Thyroid gland (tissue), 4 donors: ENCODE measurements at regions not wholly inside any gene's neighbourhood (a gene's known extent, or its start where the extent isn't known, plus 50 kb on each side); places are given as distances from the start of the nearest gene placed in this dataset.

Source experiments
- CTCF ChIP-seq, 6 experiments: fragments of 200-600 bp in 3 of 6; fragments of 450-650 bp in 3 of 6; sonication (generic) in 3 of 6; IDR thresholded peaks; one replicate each; pipeline ENCODE4 v1.5.1; 2016 to 2019; ENCODE audit warnings: antibody characterized with exemption in 6 of 6, mild to moderate bottlenecking in 2 of 6, inconsistent platforms in 1 of 6, moderate library complexity in 1 of 6
- POLR2A ChIP-seq, 2 donors: fragments of 450-650 bp; IDR thresholded peaks; one replicate each; pipeline ENCODE4 v1.6.1; 2017; ENCODE audit warnings: antibody characterized with exemption in 2 of 2, mild to moderate bottlenecking in 2 of 2, moderate library complexity in 1 of 2

DNA sequence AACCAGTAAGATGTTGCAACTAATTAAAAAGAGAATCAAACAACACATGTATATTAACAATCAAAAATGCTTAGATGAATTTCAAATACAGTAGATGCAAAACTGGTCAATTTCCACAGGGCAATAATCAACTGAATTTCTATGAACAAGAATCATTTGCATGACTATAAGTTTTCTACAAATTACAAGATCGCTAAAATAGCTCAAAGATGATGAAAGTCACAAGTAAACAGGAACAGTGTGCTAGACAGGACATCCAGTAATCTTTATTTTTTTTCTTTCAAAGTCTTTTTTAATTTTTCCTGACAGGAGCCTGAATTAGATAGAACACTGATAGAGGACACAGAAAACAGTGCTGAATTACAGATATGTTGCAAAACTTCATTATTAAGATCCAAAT, 608.2 kb upstream of the DAB2 start:
- TF ChIP-seq POLR2A (IDR thresholded peaks at IDR 0.05), result no peak
- no peak for TF ChIP-seq CTCF (IDR thresholded peaks at IDR 0.05)
